H9 (cell line): ENCODE measurements at regions not wholly inside any gene's neighbourhood (a gene's known extent, or its start where the extent isn't known, plus 50 kb on each side); places are given as distances from the start of the nearest gene placed in this dataset.

Experiments used
- DNase-seq: peaks from one replicate; pipeline ENCODE4 v3.0.0-alpha.2; 2017
- H2AFZ ChIP-seq: one replicate; pipeline ENCODE4 v1.6.1; 2013; ENCODE audit warnings: mild to moderate bottlenecking, low read length, control low read depth, moderate library complexity
- H2AK5ac ChIP-seq: 2 replicates; pipeline ENCODE4 v1.6.1; 2013; ENCODE audit warnings: low read length, control low read depth, mixed read lengths; ENCODE audit not compliant: insufficient read length
- H2BK120ac ChIP-seq: one replicate; pipeline ENCODE4 v1.6.1; 2013; ENCODE audit warnings: low read depth, mild to moderate bottlenecking, low read length, control low read depth, inconsistent platforms; ENCODE audit not compliant: poor library complexity, severe bottlenecking
- H2BK12ac ChIP-seq: 2 replicates; pipeline ENCODE4 v1.6.1; 2013; ENCODE audit warnings: low read length, control low read depth, mixed read lengths, low read depth; ENCODE audit not compliant: insufficient read length
- H2BK15ac ChIP-seq: 2 replicates; pipeline ENCODE4 v1.6.1; 2013; ENCODE audit warnings: low read depth, low read length, control low read depth
- H2BK20ac ChIP-seq: one replicate; pipeline ENCODE4 v1.6.1; 2013; ENCODE audit warnings: low read depth, mild to moderate bottlenecking, low read length, control low read depth, inconsistent platforms; ENCODE audit not compliant: poor library complexity, severe bottlenecking
- H2BK5ac ChIP-seq: 2 replicates; pipeline ENCODE4 v1.6.1; 2013; ENCODE audit warnings: low read length, control low read depth, mixed read lengths; ENCODE audit not compliant: insufficient read length
- H3K14ac ChIP-seq: 2 replicates; pipeline ENCODE4 v1.6.1; 2013; ENCODE audit warnings: low read length, control low read depth; ENCODE audit not compliant: insufficient read depth
- H3K18ac ChIP-seq: 2 replicates; pipeline ENCODE4 v1.6.1; 2013; ENCODE audit warnings: low read depth, mild to moderate bottlenecking, mixed read lengths, low read length, control low read depth; ENCODE audit not compliant: insufficient read length
- H3K23ac ChIP-seq: 2 replicates; pipeline ENCODE4 v1.6.1; 2013; ENCODE audit warnings: low read length, control low read depth, mixed read lengths, low read depth; ENCODE audit not compliant: insufficient read length
- H3K23me2 ChIP-seq: 2 replicates; pipeline ENCODE4 v1.6.1; 2013; ENCODE audit warnings: low read depth, mild to moderate bottlenecking, mixed read lengths, low read length, control low read depth; ENCODE audit not compliant: insufficient read length, poor library complexity, severe bottlenecking
- H3K27ac ChIP-seq: 2 replicates; pipeline ENCODE4 v1.5.1; 2013; ENCODE audit warnings: low read length, control low read depth, mixed read lengths, low read depth; ENCODE audit not compliant: insufficient read length
- H3K27me3 ChIP-seq: 2 replicates; pipeline ENCODE4 v1.6.1; 2013; ENCODE audit warnings: low read length, control low read depth, inconsistent platforms; ENCODE audit not compliant: insufficient read depth
- H3K4ac ChIP-seq: 2 replicates; pipeline ENCODE4 v1.6.1; 2013; ENCODE audit warnings: low read depth, mild to moderate bottlenecking, control low read depth, inconsistent platforms, low read length, moderate library complexity
- H3K4me1 ChIP-seq: 2 replicates; pipeline ENCODE4 v1.6.1; 2013; ENCODE audit warnings: low read length, control low read depth, inconsistent platforms; ENCODE audit not compliant: insufficient read depth
- H3K4me2 ChIP-seq: 2 replicates; pipeline ENCODE4 v1.6.1; 2013; ENCODE audit warnings: low read length, control low read depth, mixed read lengths; ENCODE audit not compliant: insufficient read length, insufficient read depth
- H3K56ac ChIP-seq: 2 replicates; pipeline ENCODE4 v1.6.1; 2013; ENCODE audit warnings: low read depth, mild to moderate bottlenecking, mixed read lengths, low read length, control low read depth; ENCODE audit not compliant: insufficient read length
- H3K79me1 ChIP-seq: 2 replicates; pipeline ENCODE4 v1.6.1; 2013; ENCODE audit warnings: low read depth, mild to moderate bottlenecking, moderate library complexity, low read length, control low read depth, inconsistent platforms; ENCODE audit not compliant: insufficient read depth, poor library complexity, severe bottlenecking
- H3K79me2 ChIP-seq: 2 replicates; pipeline ENCODE4 v1.6.1; 2013; ENCODE audit warnings: low read length, control low read depth, inconsistent platforms; ENCODE audit not compliant: insufficient read depth
- H3K9ac ChIP-seq: 2 replicates; pipeline ENCODE4 v1.6.1; 2013; ENCODE audit warnings: low read length, control low read depth, mixed read lengths; ENCODE audit not compliant: insufficient read length; ENCODE audit errors: extremely low read depth
- H3K9me3 ChIP-seq: one replicate; pipeline ENCODE4 v1.6.1; 2013; ENCODE audit warnings: low read depth, low read length, inconsistent platforms; ENCODE audit not compliant: control insufficient read depth
- H3T11ph ChIP-seq: one replicate; pipeline ENCODE4 v1.6.1; 2013; ENCODE audit warnings: mild to moderate bottlenecking, low read length, control low read depth, inconsistent platforms
- H4K20me1 ChIP-seq: one replicate; pipeline ENCODE4 v1.6.1; 2013; ENCODE audit not compliant: control insufficient read depth, insufficient read length, insufficient read depth
- H4K5ac ChIP-seq: 2 replicates; pipeline ENCODE4 v1.6.1; 2013; ENCODE audit warnings: low read depth, mild to moderate bottlenecking, mixed read lengths, low read length, control low read depth; ENCODE audit not compliant: insufficient read length
- H4K8ac ChIP-seq: replicated peaks from 2 replicates; pipeline ENCODE4 v1.6.1; 2013; ENCODE audit warnings: low read length, control low read depth, mixed read lengths, low read depth; ENCODE audit not compliant: insufficient read length
- H4K91ac ChIP-seq: 2 replicates; pipeline ENCODE4 v1.6.1; 2013; ENCODE audit warnings: low read depth, mild to moderate bottlenecking, moderate library complexity, mixed read lengths, low read length, control low read depth; ENCODE audit not compliant: insufficient read length
- H3K27ac Mint-ChIP-seq, 3 experiments: 2 replicates in 2 of 3; 3 replicates in 1 of 3; pipeline ENCODE4 v1.8.0; 2020 to 2021; ENCODE audit warnings: mixed read lengths in 3 of 3, mild to moderate bottlenecking in 1 of 3, moderate library complexity in 1 of 3
- H3K27me3 Mint-ChIP-seq: 2 replicates; pipeline ENCODE4 v1.8.0; 2021; ENCODE audit warnings: low read depth, mild to moderate bottlenecking, moderate library complexity, mixed read lengths
- H3K36me3 Mint-ChIP-seq, 3 experiments: 2 replicates in 2 of 3; 3 replicates in 1 of 3; pipeline ENCODE4 v1.8.0; 2020 to 2021; ENCODE audit warnings: low read depth in 3 of 3, mixed read lengths in 3 of 3; ENCODE audit not compliant: insufficient read depth in 1 of 3
- H3K4me1 Mint-ChIP-seq, 2 experiments: 2 replicates each; pipeline ENCODE4 v1.8.0; 2020; ENCODE audit warnings: mixed read lengths in 2 of 2
- H3K4me3 Mint-ChIP-seq, 2 experiments: 2 replicates in 1 of 2; 3 replicates in 1 of 2; pipeline ENCODE4 v1.8.0; 2020 to 2021; ENCODE audit warnings: mild to moderate bottlenecking in 2 of 2, mixed read lengths in 2 of 2, moderate library complexity in 1 of 2
- H3K9me3 Mint-ChIP-seq, 2 experiments: 2 replicates in 1 of 2; 3 replicates in 1 of 2; pipeline ENCODE4 v1.8.0; 2020; ENCODE audit warnings: mild to moderate bottlenecking in 2 of 2, mixed read lengths in 2 of 2, moderate library complexity in 1 of 2
- WGBS: extraction: QIAGEN DNeasy Blood & Tissue Kit; methylation state at CpG from one replicate; pipeline ENCODE4 v1.1.7; 2013; ENCODE audit warnings: missing lambda C conversion rate, low lambda C conversion rate, mixed read lengths; ENCODE audit not compliant: insufficient read length; ENCODE audit errors: extremely low coverage; 5-methylcytosine and 5-hydroxymethylcytosine counted together
- TF ChIP-seq, protein P1 (sequence below): fragments of 200-600 bp; sonication (generic); conservative IDR thresholded peaks from 3 replicates; pipeline ENCODE4 v1.8.0; 2021; ENCODE audit warnings: antibody characterized with exemption, mild to moderate bottlenecking

DNA sequence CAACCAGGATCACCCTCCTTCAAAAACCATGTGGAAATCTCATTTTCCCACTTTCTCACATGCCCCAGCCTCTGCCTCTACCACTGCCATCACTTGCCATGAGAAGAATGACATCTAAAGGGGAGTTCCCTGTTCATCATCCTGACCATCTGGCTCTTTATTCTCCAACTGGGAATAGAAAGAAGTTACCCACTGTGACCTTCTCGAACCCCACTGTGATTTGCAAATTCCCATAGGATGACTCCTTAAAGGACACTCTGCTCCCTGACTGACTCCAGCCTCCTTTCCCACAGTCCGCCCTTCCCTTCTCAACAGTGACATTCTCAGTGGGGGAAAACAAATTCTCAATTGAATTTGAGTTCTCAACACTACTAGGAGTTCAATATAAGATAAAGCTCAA, 440.5 kb downstream of the NR2F2 start:
- H3K23ac ChIP-seq = no peak overlapping the region
- no peak overlapping the region for H3K4ac ChIP-seq
- H3K9me3 ChIP-seq = no peaks in the 10 kb centered on the region
- H3K79me2 ChIP-seq = no peaks in the 10 kb centered on the region
- no peak overlapping the region for H3K4me2 ChIP-seq
- Mint-ChIP-seq H3K36me3 (peaks cover 0 to 4% (median 0%) of the 10 kb centered on the region in 3 experiments; a peak in 2 of 7 replicates), H3K9me3 (no peaks in the 10 kb centered on the region), H3K4me1 (peaks cover 10% of the 10 kb centered on the region in 2 experiments), H3K4me3 (no peak overlapping the region), H3K27me3 (peaks cover 3% of the 10 kb centered on the region; the same call in 1 of the 2 replicates), H3K27ac (no peak overlapping the region; a peak in 1 of 7 replicates)
- H3K4me1 ChIP-seq = no peaks in the 10 kb centered on the region
- no peak for DNase-seq
- no peak overlapping the region for H2BK15ac ChIP-seq
- no peak overlapping the region for H3T11ph ChIP-seq
- H2BK20ac ChIP-seq = no peak overlapping the region
- no peak overlapping the region for H2BK5ac ChIP-seq
- H4K91ac ChIP-seq = no peak overlapping the region
- no peak overlapping the region for H3K9ac ChIP-seq
- no peak overlapping the region for H3K14ac ChIP-seq
- no peak overlapping the region for H2BK12ac ChIP-seq
- no peak overlapping the region for H3K56ac ChIP-seq
- no peak overlapping the region for H3K27ac ChIP-seq
- no peak overlapping the region for H2AK5ac ChIP-seq
- H4K5ac ChIP-seq = no peak overlapping the region
- H4K20me1 ChIP-seq = no peaks in the 10 kb centered on the region
- no peaks in the 10 kb centered on the region for H3K23me2 ChIP-seq
- no peak overlapping the region for H3K18ac ChIP-seq
- no peak overlapping the region for H2BK120ac ChIP-seq
- no peak overlapping the region for H2AFZ ChIP-seq
- H3K27me3 ChIP-seq = no peaks in the 10 kb centered on the region
- WGBS = no CpG with 5 or more reads among the region's 2 CpGs
- TF ChIP-seq, protein P1, sequence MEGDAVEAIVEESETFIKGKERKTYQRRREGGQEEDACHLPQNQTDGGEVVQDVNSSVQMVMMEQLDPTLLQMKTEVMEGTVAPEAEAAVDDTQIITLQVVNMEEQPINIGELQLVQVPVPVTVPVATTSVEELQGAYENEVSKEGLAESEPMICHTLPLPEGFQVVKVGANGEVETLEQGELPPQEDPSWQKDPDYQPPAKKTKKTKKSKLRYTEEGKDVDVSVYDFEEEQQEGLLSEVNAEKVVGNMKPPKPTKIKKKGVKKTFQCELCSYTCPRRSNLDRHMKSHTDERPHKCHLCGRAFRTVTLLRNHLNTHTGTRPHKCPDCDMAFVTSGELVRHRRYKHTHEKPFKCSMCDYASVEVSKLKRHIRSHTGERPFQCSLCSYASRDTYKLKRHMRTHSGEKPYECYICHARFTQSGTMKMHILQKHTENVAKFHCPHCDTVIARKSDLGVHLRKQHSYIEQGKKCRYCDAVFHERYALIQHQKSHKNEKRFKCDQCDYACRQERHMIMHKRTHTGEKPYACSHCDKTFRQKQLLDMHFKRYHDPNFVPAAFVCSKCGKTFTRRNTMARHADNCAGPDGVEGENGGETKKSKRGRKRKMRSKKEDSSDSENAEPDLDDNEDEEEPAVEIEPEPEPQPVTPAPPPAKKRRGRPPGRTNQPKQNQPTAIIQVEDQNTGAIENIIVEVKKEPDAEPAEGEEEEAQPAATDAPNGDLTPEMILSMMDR = no peak
- no peak overlapping the region for H4K8ac ChIP-seq
- no peaks in the 10 kb centered on the region for H3K79me1 ChIP-seq
